ENCODE measurements at regions not wholly inside any gene's neighbourhood (a gene's known extent, or its start where the extent isn't known, plus 50 kb on each side); places are given as distances from the start of the nearest gene placed in this dataset.

- TF ChIP-seq, protein P1, sequence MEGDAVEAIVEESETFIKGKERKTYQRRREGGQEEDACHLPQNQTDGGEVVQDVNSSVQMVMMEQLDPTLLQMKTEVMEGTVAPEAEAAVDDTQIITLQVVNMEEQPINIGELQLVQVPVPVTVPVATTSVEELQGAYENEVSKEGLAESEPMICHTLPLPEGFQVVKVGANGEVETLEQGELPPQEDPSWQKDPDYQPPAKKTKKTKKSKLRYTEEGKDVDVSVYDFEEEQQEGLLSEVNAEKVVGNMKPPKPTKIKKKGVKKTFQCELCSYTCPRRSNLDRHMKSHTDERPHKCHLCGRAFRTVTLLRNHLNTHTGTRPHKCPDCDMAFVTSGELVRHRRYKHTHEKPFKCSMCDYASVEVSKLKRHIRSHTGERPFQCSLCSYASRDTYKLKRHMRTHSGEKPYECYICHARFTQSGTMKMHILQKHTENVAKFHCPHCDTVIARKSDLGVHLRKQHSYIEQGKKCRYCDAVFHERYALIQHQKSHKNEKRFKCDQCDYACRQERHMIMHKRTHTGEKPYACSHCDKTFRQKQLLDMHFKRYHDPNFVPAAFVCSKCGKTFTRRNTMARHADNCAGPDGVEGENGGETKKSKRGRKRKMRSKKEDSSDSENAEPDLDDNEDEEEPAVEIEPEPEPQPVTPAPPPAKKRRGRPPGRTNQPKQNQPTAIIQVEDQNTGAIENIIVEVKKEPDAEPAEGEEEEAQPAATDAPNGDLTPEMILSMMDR (IDR thresholded peaks at IDR 0.05), result no peak
- TF ChIP-seq POLR2A (IDR thresholded peaks at IDR 0.05), result no peak
Observed at GRCh38 chr2:103860016-103860415, 993.9 kb upstream of the POU3F3 start.

Measured in Peyer's patch (tissue), 4 donors.